GM19324 (cell line): ENCODE measurements at regions not wholly inside any gene's neighbourhood (a gene's known extent, or its start where the extent isn't known, plus 50 kb on each side); places are given as distances from the start of the nearest gene placed in this dataset.

Experiments
- ATAC-seq: cut with Tn5 transposase; IDR thresholded peaks from one replicate; pipeline ENCODE4 v1.9.1; 2021; ENCODE audit warnings: mild to moderate bottlenecking, moderate library complexity; ENCODE audit not compliant: unreplicated experiment, low FRiP score

DNA sequence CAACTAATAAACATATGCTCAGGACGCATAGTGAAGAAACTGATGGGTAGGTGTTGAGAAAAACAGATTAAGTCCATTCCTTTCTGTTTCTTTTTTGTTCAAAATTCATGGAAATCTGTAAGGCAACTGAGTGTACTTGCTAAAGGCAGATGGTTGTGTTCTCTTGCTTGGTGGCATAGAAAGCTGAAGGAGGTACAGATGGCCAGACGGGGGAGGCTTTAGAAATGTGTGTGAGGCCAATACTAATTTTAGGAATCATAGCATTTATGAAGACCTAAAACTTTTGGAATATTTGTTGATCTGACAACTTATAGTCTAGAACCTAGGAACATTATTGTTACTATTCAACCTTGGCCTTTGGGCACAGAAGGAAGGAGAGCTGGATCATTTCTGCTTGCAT, 56.8 kb upstream of the EMCN start:
- no peak for ATAC-seq

DNA sequence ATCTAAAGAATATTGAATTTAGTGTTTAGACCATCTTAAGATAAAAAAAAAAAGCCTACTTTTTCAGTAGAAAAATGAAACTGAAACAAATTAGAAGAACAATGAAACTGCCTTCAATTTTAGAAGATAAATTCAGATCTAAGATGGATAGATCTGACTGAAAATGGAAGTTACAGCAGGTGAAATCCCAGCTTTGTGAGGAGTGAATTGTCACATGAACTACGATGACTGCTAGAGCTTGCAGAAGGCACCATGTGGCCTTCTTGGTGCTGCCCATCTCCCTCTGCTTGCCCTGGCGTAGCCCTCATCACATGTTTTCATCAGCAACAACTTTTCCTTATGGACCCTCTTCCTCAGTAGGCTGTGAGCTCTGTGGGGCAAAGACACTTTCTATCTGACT, 51.4 kb upstream of the EMCN start:
- no peak for ATAC-seq
